SW 1271 (cell line): ENCODE measurements at regions not wholly inside any gene's neighbourhood (a gene's known extent, or its start where the extent isn't known, plus 50 kb on each side); places are given as distances from the start of the nearest gene placed in this dataset.

Experiments used
- DNase-seq, 2 experiments: peaks; one replicate each; lab custom pipeline; 2025; lab: John Stamatoyannopoulos, UW

DNA sequence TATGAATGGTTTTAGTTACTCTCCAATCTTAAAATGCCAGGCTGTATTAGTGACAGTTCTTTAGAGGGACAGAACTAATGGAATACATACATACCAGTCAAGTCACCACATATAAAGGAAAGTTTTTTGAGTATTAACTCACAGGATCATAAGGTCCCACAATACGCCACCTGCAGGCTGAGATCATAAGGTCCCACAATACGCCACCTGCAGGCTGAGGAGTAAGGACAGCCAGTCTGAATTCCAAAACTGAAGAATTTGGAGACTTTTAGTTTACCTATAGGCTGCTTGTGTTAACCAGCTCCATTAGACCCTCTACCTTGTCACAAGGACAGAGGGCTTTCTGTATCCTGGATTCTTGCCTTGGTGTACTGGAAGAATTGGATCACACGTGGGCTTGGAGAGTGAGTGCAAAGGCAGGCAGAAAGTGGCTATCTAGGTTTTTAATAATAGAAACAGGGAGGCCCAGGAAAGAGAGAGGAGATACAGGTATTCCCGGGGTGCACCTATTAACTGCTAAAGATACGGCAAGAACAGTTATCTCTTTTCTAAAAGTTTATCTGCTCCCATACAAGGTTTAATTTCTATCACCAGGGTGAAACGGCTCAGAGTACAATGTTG is 234.9 kb upstream of the CYRIA start:
- no peak for DNase-seq

DNA sequence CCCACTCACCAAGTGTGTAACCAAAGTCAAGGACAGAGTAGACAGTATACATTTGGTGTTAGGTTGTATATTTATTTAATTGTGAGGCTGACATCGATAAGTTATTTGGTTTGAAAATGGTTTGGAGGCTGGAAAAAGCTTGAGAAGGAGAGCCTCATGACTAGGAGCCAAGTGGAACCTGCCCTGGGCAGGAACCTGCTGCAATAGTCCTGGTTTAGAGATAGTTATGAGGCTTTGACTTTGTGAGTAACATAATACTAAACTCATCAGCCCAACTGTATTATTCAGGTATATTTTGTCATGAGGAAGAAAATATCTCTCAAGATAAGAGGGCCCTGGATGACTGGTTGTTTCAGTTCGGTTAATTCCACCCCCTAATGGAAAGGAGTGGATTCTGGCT is 234.3 kb upstream of the CYRIA start:
- DNase-seq, result no peak

DNA sequence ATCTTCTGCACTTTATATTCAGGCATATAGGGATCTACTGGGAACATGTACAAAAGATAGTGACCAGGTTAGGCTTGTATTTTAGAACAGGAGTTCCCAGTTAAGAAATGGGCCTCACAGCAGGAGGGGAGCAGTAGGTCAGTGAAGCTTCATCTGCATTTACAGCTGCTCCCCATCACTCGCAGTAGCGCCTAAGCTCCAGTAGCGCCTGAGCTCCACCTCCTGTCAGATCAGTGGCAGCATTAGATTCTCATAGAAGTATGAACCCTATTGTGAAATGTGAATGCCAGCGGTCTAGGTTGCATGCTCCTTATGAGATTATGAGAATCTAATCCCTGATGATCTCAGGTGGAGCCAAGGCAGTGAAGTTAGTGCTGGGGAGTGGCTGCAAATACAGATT is 224.4 kb upstream of the CYRIA start:
- DNase-seq, result no peak

DNA sequence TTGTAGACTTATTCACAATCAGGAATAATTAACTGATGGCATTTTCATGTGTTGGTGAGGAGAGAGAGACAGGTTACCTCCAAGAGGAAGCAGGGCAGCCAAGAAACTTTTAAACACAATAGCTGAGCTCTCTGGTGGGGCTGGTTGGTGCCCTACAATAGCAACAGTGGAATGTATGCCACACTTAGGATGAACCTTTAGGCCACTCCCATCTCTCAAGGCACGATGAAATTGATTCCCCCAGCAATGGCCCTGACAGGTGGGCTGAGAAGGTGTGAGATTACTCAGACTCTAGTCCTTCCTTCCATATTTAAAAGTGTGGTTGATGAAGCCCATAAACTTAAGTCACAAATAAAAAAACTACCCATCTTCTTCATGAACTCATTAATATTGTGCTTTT is 219.4 kb upstream of the CYRIA start:
- DNase-seq, result no peak

DNA sequence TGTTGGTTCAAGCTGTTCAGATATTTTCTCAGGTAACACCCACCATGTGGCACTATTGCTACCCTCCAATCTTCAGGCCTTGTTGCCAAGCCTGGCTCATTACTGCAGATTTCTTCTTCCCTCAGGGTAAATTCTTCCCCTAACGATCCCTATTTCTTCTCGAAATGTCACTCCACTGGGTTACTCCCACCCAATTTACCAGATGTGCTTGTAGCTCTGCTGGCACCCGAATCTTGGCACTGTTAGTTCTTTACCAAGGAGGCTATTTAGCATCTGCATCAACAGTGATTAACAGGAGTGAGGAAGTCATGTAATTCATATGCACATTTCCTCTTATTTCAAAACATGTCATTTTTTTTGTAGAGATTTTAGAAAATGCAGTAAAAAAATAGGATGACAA is 217.1 kb upstream of the CYRIA start:
- no peak for DNase-seq

DNA sequence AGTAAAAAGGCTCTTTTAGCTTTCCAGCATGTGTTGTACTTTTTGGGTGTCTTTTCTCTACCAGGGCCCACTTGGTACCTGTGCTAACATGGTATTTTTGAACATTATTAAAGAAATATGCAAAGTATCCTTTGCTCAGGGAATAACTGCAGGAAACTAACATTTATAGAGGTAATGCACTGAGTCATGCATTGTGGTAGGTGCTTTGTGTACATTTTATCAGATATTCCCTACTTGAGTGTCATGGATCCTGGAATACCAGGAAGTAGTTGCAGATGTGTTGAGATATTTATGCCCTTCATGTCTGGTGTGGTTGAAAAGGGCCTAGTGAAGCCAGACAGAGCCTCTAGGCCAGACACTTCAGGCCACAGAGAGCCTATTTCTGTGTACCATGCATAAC is 215.5 kb upstream of the CYRIA start:
- DNase-seq, result no peak

DNA sequence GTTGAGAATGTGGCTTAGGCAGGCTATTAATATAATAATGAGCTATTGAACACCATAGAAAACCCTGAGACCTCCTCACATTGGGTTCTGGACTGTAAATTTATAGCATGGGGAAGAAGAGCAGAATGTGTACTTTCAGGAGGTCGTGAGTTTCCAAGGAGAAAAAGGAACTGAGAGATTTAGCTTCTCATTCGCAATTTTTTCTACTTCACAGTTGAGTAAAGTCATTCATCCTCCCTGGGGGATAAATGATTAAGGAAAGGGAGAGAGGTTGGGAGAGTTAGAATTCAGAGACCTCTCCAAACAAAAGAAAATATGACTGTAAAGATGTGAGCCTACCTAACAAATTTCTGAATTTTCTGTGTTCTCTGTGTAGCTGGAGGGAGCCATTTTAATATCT is 205.8 kb upstream of the CYRIA start:
- DNase-seq, result no peak

DNA sequence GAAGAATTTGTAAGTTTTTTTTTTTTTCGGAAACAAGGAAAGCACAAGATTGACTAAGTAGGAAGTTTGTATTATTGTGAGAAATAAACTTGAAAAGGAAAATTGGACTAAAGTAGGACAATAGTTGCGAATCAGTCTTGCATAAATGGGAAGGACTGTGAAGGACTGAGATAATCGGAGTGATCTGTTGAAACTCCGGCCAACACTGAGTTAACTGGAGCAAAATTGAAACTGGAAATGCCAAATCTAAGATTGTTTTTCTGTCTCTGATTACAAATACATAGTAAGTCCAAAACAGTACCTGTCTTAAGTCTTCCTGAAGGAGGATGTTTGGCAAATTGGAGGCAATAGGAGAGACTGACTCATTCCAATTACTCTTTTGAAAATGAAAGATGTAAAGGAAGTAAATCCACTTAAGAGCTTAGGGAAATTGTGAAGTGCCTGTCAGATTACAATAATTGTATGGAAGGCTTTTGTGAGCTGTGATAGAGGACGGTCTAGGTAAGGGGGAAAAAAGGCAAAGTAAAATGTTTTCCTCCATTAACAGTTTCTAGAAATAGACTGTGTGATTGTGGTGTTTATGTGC is 204.9 kb upstream of the CYRIA start:
- no peak for DNase-seq

DNA sequence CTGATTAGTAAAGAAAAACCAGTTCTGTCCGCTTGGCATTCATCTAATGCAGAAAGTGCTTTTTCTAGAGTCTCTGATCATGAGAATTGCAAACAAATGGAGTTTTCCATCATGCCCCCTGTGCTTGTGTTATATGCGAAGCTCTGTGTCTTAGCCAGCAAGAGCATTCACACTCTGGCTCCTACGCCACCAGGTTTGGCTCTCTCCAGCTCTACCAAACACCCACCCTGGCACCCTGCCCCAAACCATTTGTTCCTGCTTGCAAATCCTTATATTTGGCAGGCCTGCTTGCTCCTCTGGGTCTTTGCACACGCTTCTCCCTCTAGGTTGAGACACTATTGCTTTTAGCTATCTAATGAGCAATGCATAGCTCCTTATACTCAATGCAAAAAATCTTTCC is 204.1 kb upstream of the CYRIA start:
- DNase-seq, result no peak

DNA sequence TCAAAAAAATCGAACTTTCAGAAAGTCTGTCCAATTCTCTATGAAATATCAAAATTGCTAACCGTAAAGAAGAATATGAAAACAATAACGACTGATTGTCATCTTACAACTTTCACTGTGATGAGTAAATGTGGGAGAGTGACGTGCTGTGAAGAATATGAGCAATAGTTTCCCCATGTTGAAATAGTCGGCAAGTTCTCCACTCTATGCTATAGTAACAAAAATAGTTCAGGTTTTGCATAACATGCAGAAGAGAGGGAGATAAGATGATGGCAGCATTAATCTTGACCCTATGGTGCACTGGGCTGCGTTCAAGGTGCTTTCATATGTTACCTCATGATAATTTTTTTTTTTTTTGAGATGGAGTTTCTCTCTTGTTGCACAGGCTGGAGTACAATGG is 196.8 kb upstream of the CYRIA start:
- no peak for DNase-seq

DNA sequence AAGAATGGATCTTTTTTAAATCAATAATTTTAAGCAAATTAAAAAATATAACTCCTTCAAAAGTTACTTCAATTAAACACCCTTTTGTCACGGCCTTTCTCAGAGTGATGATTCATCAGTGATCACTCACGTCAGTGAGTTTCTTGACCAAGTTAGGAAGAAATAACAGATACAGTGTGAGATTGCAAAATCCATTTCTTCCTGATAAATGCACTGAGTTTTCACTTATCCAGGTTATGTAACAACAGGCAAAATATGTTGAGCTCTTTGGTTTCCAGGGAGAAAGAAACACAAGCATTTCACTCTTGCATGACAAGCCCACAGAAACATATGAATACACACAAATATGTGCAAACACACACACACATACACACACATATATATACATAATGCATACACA is 195.9 kb upstream of the CYRIA start:
- DNase-seq, result no peak

DNA sequence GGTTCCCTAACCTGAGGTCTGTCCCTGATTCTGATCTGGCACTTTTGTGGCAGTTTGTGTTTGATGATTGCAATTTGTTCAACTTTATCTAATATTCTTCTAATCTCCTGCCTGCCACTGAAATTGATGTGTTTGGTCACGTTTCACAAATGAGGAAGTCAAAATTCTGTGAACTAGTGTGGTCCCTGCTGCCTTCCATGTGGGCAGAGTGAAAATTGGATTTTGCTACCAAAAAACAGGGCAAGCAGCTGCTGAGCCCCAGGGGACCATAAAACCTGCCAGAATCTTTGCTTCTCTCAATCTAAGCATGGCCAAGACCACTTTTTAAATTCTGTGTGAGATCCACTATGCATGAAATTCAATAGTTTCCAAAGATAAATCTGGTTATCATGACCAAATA is 195.5 kb upstream of the CYRIA start:
- DNase-seq, result no peak

DNA sequence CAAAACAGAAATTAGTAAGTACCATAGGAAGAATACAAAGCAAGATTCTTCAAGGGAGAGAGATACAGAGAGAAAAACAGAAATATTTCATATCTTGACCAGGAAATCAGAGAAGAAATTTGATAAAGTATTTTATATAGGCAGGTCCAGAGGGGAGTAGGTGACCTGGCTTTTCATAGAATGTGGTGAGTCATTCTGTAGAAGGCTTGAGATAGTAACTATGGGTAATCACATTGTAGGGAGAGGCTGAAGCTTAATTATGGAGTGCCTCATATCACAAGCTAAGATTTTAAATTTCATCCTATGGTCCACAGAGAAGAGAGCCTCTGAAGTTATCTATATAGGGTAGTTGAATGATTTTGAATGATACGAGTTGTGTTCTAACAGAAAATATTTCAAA is 195.0 kb upstream of the CYRIA start:
- DNase-seq, result no peak

DNA sequence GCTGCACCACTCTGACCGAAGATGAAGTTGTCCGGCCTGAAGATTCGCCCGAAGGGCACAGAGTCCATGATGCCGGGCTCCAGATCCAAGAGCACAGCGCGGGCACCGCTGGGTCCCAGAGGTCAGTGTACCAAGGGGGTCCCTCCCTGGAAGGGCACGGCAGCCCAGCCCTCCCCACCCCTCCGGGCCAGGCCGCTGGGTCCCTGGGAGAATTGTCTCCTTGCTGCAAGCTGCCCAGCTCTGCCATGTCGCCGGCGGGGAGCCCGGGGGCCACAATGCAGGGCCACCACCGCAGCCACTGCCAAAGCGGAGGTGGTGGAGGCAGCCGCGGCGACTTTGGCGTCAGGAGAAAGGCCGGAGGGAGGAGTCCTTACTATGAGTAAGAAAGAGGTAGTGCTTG is 189.5 kb upstream of the CYRIA start:
- no peak for DNase-seq

DNA sequence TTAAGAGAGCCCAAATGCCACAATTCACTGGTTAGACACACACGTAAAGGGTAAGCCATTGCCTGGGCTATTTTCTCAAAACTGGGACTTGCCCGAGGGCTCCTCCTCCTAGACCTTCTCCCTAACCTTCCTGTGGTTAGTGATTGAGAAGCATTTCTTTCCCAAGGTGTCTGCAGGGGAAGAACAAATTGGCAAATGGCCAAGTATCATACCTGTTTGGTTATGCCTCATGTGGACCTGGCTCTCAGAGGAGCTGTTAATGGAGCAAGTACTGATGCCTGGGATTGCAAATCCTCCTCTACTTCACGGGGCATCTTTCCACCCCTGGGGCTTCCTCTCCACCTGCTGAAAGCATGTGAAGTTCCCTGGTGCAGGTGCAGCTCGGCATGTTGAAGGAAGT is 187.5 kb upstream of the CYRIA start:
- no peak for DNase-seq

DNA sequence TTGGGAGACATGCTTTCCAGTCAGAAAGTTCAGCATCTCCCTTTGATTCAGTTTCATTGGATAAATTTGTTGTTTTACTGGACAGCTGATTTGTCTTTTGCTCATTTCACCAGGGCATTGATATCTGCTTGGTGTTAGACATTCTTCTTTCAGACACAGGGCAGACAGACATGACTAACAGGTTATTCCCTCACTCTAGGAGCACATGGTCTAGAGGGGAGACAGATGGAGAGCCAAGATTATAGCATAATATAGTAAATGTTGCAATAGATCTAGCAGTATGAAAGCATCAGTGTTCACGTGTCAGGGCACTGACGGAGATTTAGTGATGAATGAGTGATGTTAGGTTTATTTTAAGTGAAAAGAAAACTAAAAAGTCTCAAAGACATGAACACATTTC is 187.0 kb upstream of the CYRIA start:
- no peak for DNase-seq

DNA sequence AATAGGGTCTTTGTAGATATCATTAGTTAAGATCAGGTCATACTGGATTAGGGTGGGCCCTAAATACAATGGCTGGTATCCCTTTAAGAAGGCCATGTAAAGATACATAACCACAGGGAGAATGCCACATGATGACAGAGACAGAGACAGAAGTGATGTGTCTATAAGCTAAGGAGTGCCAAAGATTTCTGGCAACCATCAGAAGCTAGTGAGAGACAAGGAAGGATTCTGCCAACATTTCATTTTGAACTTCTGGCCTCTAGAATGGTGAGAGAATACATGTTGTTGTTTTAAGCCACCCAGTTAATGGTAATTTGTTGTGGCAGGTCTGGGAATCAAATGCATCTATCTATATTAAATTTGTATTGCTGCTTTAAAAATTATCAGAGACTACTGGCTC is 185.5 kb upstream of the CYRIA start:
- DNase-seq, result no peak

DNA sequence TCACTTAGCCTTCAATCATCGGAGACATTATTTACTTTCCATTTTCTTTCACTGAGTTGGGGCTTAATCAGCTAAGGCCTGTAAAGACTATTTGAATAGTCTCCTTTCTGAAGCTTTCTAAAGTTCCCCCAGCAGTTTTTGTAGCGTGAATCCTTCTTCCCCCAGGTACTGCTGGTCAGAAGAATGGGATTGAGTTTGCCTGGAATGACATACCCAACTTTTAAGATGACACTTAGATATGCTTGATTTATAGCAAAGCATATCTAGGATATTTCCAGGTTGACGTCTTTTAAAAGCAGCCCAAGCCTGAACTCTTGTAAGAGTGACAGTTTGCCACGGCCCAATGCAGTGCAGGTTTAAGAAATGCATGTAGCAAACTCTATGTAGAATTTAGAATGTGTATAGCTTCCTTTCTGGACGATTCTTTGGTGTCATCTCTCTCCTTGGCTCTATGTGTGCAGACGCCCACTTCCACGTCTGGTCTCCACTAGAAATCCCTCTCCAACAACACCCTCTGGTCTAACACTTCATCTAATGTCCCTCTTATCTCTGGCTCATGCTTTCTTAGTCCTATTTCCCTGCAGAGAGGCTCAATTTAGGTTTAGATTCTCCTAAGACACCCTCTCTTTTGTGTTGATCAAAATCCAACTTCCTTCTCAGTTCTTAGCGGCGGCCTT is 175.0 kb upstream of the CYRIA start:
- no peak for DNase-seq

DNA sequence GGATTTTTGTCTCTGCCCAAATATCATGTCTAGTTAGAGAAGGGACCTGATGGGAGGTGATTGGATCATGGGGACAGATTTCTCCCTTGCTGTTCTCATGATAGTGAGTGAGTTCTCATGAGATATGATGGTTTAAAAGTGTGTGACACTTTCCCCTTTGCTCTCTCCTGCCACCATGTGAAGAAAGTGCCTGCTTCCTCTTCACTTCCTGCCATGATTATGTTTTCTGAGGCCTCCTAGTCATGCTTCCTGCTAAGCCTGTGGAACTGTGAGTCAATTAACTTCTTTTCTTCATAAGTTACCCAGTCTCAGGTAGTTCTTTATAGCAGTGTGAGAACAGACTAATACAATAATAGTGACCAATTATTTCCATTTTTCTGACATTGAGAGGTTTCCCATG is 167.3 kb upstream of the CYRIA start:
- no peak for DNase-seq

DNA sequence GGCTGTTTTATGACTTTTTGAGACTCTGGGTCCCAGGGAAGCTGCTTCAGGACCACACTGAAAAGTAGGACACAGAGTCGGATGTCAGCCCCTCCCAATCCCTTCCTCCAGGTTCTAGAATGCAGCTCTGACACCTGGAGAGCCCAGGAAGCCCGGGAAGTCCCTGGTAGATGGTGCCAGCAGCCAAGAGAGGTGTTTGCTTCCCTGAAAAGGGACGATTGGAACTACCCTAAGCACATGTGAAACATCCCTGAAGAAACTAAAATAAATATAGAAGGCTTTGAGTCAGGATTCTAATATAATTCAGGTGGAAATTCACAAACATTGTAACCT is 163.2 kb upstream of the CYRIA start:
- no peak for DNase-seq

DNA sequence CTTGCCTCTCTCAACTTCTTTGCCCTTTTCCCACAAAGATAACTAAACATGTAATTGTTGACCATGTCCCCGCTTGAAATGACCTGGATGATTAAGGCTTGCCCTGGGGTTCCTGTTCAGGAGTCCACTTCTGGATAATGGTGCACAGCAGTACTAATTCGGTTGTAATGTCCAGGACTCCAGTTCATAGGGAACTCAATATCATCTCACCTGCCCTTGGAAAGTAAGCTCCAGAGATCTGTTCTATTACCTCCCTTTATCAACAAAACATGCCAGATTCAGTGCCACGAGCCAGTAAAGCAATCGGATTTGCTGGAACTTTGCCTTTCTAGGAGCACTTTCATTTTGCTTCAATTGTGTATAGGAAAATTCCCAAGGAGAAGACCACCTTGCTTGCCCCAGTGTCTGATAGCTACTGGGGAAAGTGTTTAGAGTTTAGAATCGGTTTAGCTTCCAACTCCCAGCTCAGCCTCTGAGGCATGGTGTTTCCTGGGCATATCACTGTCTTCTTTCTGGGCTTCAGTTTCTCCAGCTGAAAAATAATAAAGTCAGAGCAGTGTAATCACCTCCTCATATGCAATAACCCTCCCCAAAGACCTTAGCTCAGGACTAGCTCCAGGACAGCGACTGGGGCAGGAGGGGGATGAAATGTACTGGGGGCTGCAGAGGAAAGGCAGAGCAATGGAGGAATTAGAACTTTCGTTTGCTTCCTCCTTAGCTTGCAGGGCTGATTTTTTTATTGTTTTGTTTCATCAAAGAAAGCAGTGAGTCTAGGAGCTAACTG is 162.6 kb upstream of the CYRIA start:
- no peak for DNase-seq

DNA sequence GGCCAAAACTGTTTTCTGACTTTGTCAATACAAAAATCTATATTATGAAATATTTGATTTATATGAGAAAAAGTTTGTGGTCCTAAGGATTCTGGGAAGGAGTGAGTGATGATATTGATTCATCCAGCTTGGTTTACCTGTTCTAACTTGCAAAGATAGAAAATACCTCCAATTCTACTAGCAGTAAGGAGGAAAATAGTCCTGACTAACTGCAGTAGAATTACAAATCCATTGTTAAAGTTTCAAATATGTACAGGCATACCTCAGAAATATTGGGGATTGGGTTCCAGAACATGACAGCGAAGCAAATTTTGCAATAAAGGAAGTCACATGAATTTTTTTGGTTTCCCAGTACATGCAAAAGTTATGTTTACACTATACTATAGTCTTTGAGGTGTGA is 158.8 kb upstream of the CYRIA start:
- DNase-seq, result no peak

DNA sequence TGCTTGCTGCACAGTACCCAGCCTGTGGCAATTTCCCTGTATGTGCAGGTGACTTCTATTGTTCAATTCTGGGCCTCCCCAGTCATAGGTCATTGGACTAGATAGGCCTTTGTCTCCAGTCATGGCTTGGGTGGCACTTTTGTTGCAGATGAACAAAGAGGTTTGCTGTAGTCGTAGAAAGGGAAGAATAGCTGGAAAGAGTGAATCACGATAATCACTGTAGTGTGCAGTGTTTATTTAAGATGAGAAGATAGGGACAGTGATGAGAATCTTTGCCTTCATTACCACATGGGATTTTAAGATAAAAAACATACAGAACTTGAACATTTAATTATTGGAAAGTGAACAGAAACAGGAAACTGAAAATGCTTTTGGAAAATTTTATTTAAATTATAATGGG is 156.1 kb upstream of the CYRIA start:
- DNase-seq, result no peak
